Liver (tissue), 7 donors: ENCODE measurements at regions not wholly inside any gene's neighbourhood (a gene's known extent, or its start where the extent isn't known, plus 50 kb on each side); places are given as distances from the start of the nearest gene placed in this dataset.

Experiments
- DNase-seq: peaks from one replicate; pipeline ENCODE4 v3.0.0-alpha.2; 2017; ENCODE audit warnings: low spot score
- H3K27ac ChIP-seq, 2 donors: one replicate each; pipeline ENCODE4 v1.7.0; 2013; ENCODE audit warnings: inconsistent platforms in 2 of 2, low read length in 2 of 2, control low read depth in 1 of 2, low read depth in 1 of 2, mild to moderate bottlenecking in 1 of 2
- H3K27me3 ChIP-seq, 4 donors: one replicate each; pipeline versions ENCODE4 v1.6.1 to v1.7.0; 2013; ENCODE audit warnings: low read length in 3 of 4, inconsistent platforms in 1 of 4, mild to moderate bottlenecking in 1 of 4, moderate library complexity in 1 of 4; ENCODE audit not compliant: control insufficient read depth in 4 of 4, insufficient read depth in 4 of 4
- H3K36me3 ChIP-seq, 4 donors: one replicate each; pipeline versions ENCODE4 v1.6.1 to v1.7.0; 2013; ENCODE audit warnings: low read length in 3 of 4, mild to moderate bottlenecking in 3 of 4, low read depth in 1 of 4, moderate library complexity in 1 of 4; ENCODE audit not compliant: control insufficient read depth in 4 of 4, insufficient read depth in 3 of 4
- H3K4me1 ChIP-seq, 4 donors: one replicate each; pipeline versions ENCODE4 v1.6.1 to v1.7.0; 2013; ENCODE audit warnings: low read length in 3 of 4, mild to moderate bottlenecking in 3 of 4, moderate library complexity in 1 of 4; ENCODE audit not compliant: control insufficient read depth in 4 of 4, insufficient read depth in 4 of 4
- H3K4me3 ChIP-seq, 3 donors: one replicate each; pipeline versions ENCODE4 v1.6.1 to v1.7.0; 2013; ENCODE audit warnings: low read length in 3 of 3, control low read depth in 1 of 3, low read depth in 1 of 3, mild to moderate bottlenecking in 1 of 3
- H3K9ac ChIP-seq, 2 donors: one replicate each; pipeline ENCODE4 v1.7.0; 2013; ENCODE audit warnings: low read length in 2 of 2, mild to moderate bottlenecking in 2 of 2, moderate library complexity in 2 of 2, control low read depth in 1 of 2, low read depth in 1 of 2
- H3K9me3 ChIP-seq, 4 donors: one replicate each; pipeline versions ENCODE4 v1.6.1 to v1.7.0; 2013; ENCODE audit warnings: low read length in 3 of 4; ENCODE audit not compliant: control insufficient read depth in 4 of 4
- EGR1 ChIP-seq, 2 donors: IDR thresholded peaks; 2 replicates each; pipeline ENCODE4 v1.6.1; 2016 to 2018; ENCODE audit warnings: antibody characterized with exemption in 2 of 2, low read depth in 2 of 2
- JUND ChIP-seq, 2 donors: IDR thresholded peaks; 2 replicates each; pipeline ENCODE4 v1.6.1; 2016; ENCODE audit warnings: antibody characterized with exemption in 2 of 2
- NR2F2 ChIP-seq: IDR thresholded peaks from 2 replicates; pipeline ENCODE4 v1.6.1; 2016; ENCODE audit warnings: antibody characterized with exemption
- RAD21 ChIP-seq, 2 donors: IDR thresholded peaks; 2 replicates each; pipeline ENCODE4 v1.6.1; 2016; ENCODE audit warnings: antibody characterized with exemption in 2 of 2, mild to moderate bottlenecking in 2 of 2
- RXRA ChIP-seq, 2 donors: IDR thresholded peaks; 2 replicates each; pipeline ENCODE4 v1.6.1; 2017 to 2018; ENCODE audit warnings: antibody characterized with exemption in 2 of 2, mild to moderate bottlenecking in 1 of 2
- SP1 ChIP-seq: IDR thresholded peaks from 2 replicates; pipeline ENCODE4 v1.6.1; 2018; ENCODE audit warnings: antibody characterized with exemption, mild to moderate bottlenecking
- TAF1 ChIP-seq: conservative IDR thresholded peaks from 2 replicates; pipeline ENCODE4 v1.6.1; 2016; ENCODE audit warnings: antibody characterized with exemption, mild to moderate bottlenecking
- WGBS: extraction: QIAGEN DNeasy Blood & Tissue Kit; methylation state at CpG from one replicate; pipeline ENCODE4 v1.1.7; 2013; 5-methylcytosine and 5-hydroxymethylcytosine counted together
- TF ChIP-seq, protein P1 (sequence below): IDR thresholded peaks from 2 replicates; pipeline ENCODE4 v1.6.1; 2016; ENCODE audit warnings: antibody characterized with exemption, mild to moderate bottlenecking
- TF ChIP-seq, protein P2 (sequence below): IDR thresholded peaks from 2 replicates; pipeline ENCODE4 v1.6.1; 2016; ENCODE audit warnings: antibody characterized with exemption
- TF ChIP-seq, protein P3 (sequence below): IDR thresholded peaks from 2 replicates; pipeline ENCODE4 v1.6.1; 2016; ENCODE audit warnings: antibody characterized with exemption
- donor health status: healthy.
- donor health status: healthy.
- donor health status: healthy.
- donor health status: healthy.

DNA sequence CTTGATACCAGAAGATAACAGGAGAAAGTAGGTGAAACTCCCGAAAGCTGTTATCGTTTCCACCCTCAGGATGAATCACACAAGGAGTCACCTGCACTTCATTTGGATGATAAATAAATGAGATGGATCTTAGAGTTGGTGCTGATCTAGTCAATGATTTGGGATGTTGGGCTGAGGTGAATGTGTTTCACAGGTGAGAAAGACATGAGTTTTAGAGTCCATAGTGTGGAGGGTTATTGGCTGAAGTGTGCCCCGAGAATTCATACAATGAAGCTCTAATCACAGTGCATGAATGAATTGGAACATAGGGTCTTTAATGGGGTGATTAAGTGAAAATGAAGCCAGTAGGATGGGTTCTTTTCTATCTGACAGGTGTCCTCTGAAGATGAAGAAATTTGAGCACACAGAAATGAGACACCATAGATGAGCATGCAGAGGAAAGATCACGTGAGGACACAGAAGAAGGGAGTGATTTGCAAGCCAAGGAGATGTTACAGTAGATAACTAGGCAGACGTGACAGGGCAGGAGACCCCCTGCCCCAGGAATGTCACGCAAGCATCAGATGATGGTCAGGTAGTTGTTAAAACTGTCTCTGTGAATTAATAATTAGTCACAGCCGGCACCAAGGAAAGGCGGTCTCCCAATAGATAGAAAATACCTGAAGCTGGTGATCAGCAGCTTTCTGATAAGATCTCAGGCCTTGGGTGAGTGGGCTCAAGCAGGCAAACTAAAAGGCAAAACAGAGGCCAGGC lies 60.3 kb upstream of the IGLL5 start:
- 59% methylated on average over 8 of the region's 8 CpGs for WGBS
- no peak overlapping the region for H3K9ac ChIP-seq
- H3K36me3 ChIP-seq: no peaks in the 10 kb centered on the region
- H3K4me3 ChIP-seq: no peak overlapping the region
- no peaks in the 10 kb centered on the region for H3K27me3 ChIP-seq
- DNase-seq: no peak
- no peaks in the 10 kb centered on the region for H3K9me3 ChIP-seq
- no peak overlapping the region for H3K27ac ChIP-seq
- TF ChIP-seq, protein P1, sequence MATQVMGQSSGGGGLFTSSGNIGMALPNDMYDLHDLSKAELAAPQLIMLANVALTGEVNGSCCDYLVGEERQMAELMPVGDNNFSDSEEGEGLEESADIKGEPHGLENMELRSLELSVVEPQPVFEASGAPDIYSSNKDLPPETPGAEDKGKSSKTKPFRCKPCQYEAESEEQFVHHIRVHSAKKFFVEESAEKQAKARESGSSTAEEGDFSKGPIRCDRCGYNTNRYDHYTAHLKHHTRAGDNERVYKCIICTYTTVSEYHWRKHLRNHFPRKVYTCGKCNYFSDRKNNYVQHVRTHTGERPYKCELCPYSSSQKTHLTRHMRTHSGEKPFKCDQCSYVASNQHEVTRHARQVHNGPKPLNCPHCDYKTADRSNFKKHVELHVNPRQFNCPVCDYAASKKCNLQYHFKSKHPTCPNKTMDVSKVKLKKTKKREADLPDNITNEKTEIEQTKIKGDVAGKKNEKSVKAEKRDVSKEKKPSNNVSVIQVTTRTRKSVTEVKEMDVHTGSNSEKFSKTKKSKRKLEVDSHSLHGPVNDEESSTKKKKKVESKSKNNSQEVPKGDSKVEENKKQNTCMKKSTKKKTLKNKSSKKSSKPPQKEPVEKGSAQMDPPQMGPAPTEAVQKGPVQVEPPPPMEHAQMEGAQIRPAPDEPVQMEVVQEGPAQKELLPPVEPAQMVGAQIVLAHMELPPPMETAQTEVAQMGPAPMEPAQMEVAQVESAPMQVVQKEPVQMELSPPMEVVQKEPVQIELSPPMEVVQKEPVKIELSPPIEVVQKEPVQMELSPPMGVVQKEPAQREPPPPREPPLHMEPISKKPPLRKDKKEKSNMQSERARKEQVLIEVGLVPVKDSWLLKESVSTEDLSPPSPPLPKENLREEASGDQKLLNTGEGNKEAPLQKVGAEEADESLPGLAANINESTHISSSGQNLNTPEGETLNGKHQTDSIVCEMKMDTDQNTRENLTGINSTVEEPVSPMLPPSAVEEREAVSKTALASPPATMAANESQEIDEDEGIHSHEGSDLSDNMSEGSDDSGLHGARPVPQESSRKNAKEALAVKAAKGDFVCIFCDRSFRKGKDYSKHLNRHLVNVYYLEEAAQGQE: no peak
- TF ChIP-seq EGR1 (IDR thresholded peaks at IDR 0.05; ENCODE audit: low read depth in 2 of 2) (no peak), RAD21 (IDR thresholded peaks at IDR 0.05) (no peak), NR2F2 (no peak), RXRA (IDR thresholded peaks at IDR 0.05) (no peak)
- TF ChIP-seq, protein P2, sequence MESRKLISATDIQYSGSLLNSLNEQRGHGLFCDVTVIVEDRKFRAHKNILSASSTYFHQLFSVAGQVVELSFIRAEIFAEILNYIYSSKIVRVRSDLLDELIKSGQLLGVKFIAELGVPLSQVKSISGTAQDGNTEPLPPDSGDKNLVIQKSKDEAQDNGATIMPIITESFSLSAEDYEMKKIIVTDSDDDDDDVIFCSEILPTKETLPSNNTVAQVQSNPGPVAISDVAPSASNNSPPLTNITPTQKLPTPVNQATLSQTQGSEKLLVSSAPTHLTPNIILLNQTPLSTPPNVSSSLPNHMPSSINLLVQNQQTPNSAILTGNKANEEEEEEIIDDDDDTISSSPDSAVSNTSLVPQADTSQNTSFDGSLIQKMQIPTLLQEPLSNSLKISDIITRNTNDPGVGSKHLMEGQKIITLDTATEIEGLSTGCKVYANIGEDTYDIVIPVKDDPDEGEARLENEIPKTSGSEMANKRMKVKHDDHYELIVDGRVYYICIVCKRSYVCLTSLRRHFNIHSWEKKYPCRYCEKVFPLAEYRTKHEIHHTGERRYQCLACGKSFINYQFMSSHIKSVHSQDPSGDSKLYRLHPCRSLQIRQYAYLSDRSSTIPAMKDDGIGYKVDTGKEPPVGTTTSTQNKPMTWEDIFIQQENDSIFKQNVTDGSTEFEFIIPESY: no peak
- H3K4me1 ChIP-seq: no peaks in the 10 kb centered on the region

DNA sequence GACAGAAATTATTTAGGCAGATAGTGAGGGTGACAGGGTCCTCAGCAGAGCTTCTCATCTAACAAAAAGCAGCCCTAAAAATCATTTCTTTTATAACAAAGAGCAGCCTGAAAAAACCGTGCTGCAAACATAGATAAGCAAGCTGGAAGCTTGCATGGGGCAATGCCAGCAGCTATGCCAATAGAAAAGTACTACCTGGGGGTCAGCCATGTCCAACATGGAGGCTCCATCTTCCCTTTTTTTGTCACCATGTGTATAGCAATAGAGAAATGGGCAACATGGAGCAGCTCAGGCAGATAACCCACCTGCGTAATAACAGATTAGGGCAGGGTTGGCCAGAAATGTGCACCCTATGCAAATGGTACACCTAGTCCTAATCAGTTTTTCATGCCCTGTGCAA lies 57.4 kb upstream of the IGLL5 start:
- Histone ChIP-seq H3K27me3 (no peaks in the 10 kb centered on the region), H3K36me3 (no peaks in the 10 kb centered on the region), H3K9ac (no peak overlapping the region), H3K4me3 (no peak overlapping the region), H3K9me3 (no peaks in the 10 kb centered on the region), H3K4me1 (no peaks in the 10 kb centered on the region), H3K27ac (no peak overlapping the region)
- no peak for TF ChIP-seq JUND (IDR thresholded peaks at IDR 0.05)
- TF ChIP-seq SP1: no peak
- no peak for TF ChIP-seq TAF1
- DNase-seq: no peak
- WGBS: 68% methylated on average over 2 of the region's 2 CpGs

DNA sequence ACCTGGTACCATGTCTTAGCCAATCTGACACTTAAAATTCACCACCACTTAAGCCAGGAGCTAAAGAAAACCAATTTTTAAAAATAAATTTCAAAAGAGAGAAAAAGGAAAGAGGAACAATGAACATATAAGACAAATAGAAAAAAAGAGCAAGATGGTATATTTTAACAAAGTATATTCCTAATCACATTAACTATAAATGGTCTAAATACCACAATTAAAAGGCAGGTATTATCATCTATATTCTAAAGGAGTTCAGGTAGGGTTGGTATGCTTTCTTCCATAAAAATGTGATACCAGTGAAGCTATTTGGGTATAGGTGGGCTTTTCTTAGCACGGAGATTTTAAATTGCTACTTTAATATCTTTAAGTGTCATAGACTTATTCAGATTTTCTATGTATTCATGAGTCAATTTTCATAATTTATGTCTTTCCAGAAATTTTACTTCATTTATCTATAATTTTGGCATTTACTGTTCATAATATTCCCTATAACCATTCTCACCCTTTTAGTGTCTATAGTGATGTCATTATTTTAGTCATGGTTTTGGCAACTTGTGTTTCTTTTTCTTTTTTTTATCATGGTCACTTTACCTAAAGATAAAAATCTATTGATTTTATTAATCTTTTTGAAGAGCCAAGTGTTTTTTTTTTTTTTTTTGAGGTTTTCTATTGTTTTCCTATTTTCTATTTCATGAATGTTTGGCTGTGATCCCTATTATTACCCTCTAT lies 56.5 kb upstream of the IGLL5 start:
- no peak for TF ChIP-seq NR2F2
- TF ChIP-seq, protein P3, sequence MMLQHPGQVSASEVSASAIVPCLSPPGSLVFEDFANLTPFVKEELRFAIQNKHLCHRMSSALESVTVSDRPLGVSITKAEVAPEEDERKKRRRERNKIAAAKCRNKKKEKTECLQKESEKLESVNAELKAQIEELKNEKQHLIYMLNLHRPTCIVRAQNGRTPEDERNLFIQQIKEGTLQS: no peak
- TF ChIP-seq EGR1 (IDR thresholded peaks at IDR 0.05; ENCODE audit: low read depth in 2 of 2): no peak
- H3K27me3 ChIP-seq: no peaks in the 10 kb centered on the region
- no peaks in the 10 kb centered on the region for H3K4me1 ChIP-seq
- DNase-seq: no peak
- no peaks in the 10 kb centered on the region for H3K9me3 ChIP-seq
- no peak overlapping the region for H3K27ac ChIP-seq
- H3K36me3 ChIP-seq: no peaks in the 10 kb centered on the region
- H3K9ac ChIP-seq: no peak overlapping the region
- H3K4me3 ChIP-seq: no peak overlapping the region
- 90% methylated on average over 1 of the region's 1 CpG for WGBS
